ENCODE measurements at regions not wholly inside any gene's neighbourhood (a gene's known extent, or its start where the extent isn't known, plus 50 kb on each side); places are given as distances from the start of the nearest gene placed in this dataset.

DNA sequence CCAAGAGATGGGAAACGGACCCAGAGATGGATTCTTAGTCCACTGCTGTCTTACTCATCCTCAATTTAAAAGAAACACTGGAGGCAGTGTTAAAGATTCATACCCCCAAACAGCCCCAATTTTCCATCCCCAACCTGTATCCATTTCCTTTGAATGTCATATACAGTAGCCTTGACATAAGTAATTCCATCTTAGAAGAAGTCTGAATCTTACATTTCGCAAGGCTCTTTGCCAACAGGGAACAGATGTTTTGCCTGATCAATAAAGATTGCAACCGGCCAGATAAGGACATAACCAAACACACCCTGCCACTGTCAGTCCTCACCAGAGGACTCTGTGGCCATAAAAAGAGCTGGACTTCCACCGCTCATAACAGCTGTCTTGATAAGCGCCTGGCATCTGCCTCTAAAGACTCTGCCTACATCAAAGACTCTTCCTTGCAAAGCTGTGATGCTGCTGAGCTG lies 59.0 kb upstream of the MED9 start (continued):
- TF ChIP-seq, protein P1, sequence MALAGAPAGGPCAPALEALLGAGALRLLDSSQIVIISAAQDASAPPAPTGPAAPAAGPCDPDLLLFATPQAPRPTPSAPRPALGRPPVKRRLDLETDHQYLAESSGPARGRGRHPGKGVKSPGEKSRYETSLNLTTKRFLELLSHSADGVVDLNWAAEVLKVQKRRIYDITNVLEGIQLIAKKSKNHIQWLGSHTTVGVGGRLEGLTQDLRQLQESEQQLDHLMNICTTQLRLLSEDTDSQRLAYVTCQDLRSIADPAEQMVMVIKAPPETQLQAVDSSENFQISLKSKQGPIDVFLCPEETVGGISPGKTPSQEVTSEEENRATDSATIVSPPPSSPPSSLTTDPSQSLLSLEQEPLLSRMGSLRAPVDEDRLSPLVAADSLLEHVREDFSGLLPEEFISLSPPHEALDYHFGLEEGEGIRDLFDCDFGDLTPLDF (CRISPR knock-in tag; IDR thresholded peaks at IDR 0.05) = no peak
- TF ChIP-seq CEBPG (CRISPR knock-in tag; IDR thresholded peaks at IDR 0.05) = no peak
- TF ChIP-seq CEBPG (tag; conservative IDR thresholded peaks at IDR 0.05 in 1 of 2, IDR thresholded peaks at IDR 0.05 in 1 of 2) = 0 out of 4 replicates have a peak, but pooled peaks have one; percentile 9 to 14
- no peak for TF ChIP-seq FOXA1 (IDR thresholded peaks at IDR 0.05; ENCODE audit: borderline replicate concordance)
- TF ChIP-seq RCOR1 (IDR thresholded peaks at IDR 0.05; ENCODE audit: borderline replicate concordance in 1 of 2, low read depth in 2 of 2, low read length in 2 of 2) = 0 out of 4 replicates have a peak, but pooled peaks of 1 of the 2 experiments have one; percentile 28
- TF ChIP-seq RBM34 (IDR thresholded peaks at IDR 0.05; ENCODE audit: borderline replicate concordance, insufficient read depth, low read length) = no peak
- 0 out of 2 replicates have a peak, but pooled peaks have one; percentile 21 for TF ChIP-seq ELF2 (CRISPR knock-in tag; IDR thresholded peaks at IDR 0.05)
- TF ChIP-seq, protein P2, sequence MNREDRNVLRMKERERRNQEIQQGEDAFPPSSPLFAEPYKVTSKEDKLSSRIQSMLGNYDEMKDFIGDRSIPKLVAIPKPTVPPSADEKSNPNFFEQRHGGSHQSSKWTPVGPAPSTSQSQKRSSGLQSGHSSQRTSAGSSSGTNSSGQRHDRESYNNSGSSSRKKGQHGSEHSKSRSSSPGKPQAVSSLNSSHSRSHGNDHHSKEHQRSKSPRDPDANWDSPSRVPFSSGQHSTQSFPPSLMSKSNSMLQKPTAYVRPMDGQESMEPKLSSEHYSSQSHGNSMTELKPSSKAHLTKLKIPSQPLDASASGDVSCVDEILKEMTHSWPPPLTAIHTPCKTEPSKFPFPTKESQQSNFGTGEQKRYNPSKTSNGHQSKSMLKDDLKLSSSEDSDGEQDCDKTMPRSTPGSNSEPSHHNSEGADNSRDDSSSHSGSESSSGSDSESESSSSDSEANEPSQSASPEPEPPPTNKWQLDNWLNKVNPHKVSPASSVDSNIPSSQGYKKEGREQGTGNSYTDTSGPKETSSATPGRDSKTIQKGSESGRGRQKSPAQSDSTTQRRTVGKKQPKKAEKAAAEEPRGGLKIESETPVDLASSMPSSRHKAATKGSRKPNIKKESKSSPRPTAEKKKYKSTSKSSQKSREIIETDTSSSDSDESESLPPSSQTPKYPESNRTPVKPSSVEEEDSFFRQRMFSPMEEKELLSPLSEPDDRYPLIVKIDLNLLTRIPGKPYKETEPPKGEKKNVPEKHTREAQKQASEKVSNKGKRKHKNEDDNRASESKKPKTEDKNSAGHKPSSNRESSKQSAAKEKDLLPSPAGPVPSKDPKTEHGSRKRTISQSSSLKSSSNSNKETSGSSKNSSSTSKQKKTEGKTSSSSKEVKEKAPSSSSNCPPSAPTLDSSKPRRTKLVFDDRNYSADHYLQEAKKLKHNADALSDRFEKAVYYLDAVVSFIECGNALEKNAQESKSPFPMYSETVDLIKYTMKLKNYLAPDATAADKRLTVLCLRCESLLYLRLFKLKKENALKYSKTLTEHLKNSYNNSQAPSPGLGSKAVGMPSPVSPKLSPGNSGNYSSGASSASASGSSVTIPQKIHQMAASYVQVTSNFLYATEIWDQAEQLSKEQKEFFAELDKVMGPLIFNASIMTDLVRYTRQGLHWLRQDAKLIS (CRISPR knock-in tag; IDR thresholded peaks at IDR 0.05) = no peak
- TF ChIP-seq DIDO1 (tag; IDR thresholded peaks at IDR 0.05; ENCODE audit: low read depth) = peak; percentile 86
- peak in 1 of 2 experiments; percentile 14; a peak in 1 of 4 replicates for TF ChIP-seq KDM1A (IDR thresholded peaks at IDR 0.05)
- no peak for TF ChIP-seq MIER1 (IDR thresholded peaks at IDR 0.05; ENCODE audit: low read depth)
- TF ChIP-seq CAMTA2 (CRISPR knock-in tag; conservative IDR thresholded peaks at IDR 0.05) = no peak
- TF ChIP-seq, protein P3, sequence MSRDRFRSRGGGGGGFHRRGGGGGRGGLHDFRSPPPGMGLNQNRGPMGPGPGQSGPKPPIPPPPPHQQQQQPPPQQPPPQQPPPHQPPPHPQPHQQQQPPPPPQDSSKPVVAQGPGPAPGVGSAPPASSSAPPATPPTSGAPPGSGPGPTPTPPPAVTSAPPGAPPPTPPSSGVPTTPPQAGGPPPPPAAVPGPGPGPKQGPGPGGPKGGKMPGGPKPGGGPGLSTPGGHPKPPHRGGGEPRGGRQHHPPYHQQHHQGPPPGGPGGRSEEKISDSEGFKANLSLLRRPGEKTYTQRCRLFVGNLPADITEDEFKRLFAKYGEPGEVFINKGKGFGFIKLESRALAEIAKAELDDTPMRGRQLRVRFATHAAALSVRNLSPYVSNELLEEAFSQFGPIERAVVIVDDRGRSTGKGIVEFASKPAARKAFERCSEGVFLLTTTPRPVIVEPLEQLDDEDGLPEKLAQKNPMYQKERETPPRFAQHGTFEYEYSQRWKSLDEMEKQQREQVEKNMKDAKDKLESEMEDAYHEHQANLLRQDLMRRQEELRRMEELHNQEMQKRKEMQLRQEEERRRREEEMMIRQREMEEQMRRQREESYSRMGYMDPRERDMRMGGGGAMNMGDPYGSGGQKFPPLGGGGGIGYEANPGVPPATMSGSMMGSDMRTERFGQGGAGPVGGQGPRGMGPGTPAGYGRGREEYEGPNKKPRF (IDR thresholded peaks at IDR 0.05; ENCODE audit: low read depth, low read length) = no peak
- no peak for TF ChIP-seq RBM14 (IDR thresholded peaks at IDR 0.05; ENCODE audit: borderline replicate concordance, insufficient read depth, low read depth, low read length)
- TF ChIP-seq ZNF764 (CRISPR knock-in tag; IDR thresholded peaks at IDR 0.05; ENCODE audit: low read depth) = no peak
- TF ChIP-seq, protein P4, sequence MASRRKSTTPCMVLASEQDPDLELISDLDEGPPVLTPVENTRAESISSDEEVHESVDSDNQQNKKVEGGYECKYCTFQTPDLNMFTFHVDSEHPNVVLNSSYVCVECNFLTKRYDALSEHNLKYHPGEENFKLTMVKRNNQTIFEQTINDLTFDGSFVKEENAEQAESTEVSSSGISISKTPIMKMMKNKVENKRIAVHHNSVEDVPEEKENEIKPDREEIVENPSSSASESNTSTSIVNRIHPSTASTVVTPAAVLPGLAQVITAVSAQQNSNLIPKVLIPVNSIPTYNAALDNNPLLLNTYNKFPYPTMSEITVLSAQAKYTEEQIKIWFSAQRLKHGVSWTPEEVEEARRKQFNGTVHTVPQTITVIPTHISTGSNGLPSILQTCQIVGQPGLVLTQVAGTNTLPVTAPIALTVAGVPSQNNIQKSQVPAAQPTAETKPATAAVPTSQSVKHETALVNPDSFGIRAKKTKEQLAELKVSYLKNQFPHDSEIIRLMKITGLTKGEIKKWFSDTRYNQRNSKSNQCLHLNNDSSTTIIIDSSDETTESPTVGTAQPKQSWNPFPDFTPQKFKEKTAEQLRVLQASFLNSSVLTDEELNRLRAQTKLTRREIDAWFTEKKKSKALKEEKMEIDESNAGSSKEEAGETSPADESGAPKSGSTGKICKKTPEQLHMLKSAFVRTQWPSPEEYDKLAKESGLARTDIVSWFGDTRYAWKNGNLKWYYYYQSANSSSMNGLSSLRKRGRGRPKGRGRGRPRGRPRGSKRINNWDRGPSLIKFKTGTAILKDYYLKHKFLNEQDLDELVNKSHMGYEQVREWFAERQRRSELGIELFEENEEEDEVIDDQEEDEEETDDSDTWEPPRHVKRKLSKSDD (conservative IDR thresholded peaks at IDR 0.05; ENCODE audit: low read length) = no peak
